NCI-H460 (cell line): ENCODE measurements at regions not wholly inside any gene's neighbourhood (a gene's known extent, or its start where the extent isn't known, plus 50 kb on each side); places are given as distances from the start of the nearest gene placed in this dataset.
"Not testable (repeated sequence)": the region's sequence is repeated elsewhere in the genome, so short reads cannot be mapped to it uniquely, and the experiment has no call there.

Source experiments
- DNase-seq: peaks from one replicate; pipeline ENCODE4 v3.0.0-alpha.2; 2016; ENCODE audit warnings: low read depth; ENCODE audit errors: extremely low read depth

- DNase-seq, result no peak
These were observed 433.3 kb upstream of the ID2 start for GRCh38 chr2:8248623-8248957.

GRCh38 chr2:8249141-8249540 lies 432.7 kb upstream of the ID2 start:
- no peak for DNase-seq

- DNase-seq, result no peak
These were observed 432.1 kb upstream of the ID2 start for GRCh38 chr2:8249769-8250168.

- DNase-seq, result not testable (repeated sequence)
These were observed 431.6 kb upstream of the ID2 start for GRCh38 chr2:8250290-8250689.

- DNase-seq, result no peak
These were observed 430.6 kb upstream of the ID2 start for GRCh38 chr2:8251291-8251690.

- DNase-seq, result no peak
These were observed 430.0 kb upstream of the ID2 start for GRCh38 chr2:8251856-8252255.

- no peak for DNase-seq
These were observed 428.7 kb upstream of the ID2 start for GRCh38 chr2:8252997-8253694.

- no peak for DNase-seq
These were observed 428.1 kb upstream of the ID2 start for GRCh38 chr2:8253781-8254180.

- not testable (repeated sequence) for DNase-seq
These were observed 427.6 kb upstream of the ID2 start for GRCh38 chr2:8254214-8254613.

- DNase-seq, result no peak
These were observed 426.9 kb upstream of the ID2 start for GRCh38 chr2:8254791-8255447.

GRCh38 chr2:8255448-8255800 lies 426.4 kb upstream of the ID2 start:
- DNase-seq, result no peak

- no peak for DNase-seq
These were observed 425.0 kb upstream of the ID2 start for GRCh38 chr2:8256905-8257304.

- DNase-seq, result no peak
These were observed 424.4 kb upstream of the ID2 start for GRCh38 chr2:8257502-8257901.

- DNase-seq, result no peak
These were observed 423.4 kb upstream of the ID2 start for GRCh38 chr2:8258406-8258805.

- DNase-seq, result no peak
These were observed 422.6 kb upstream of the ID2 start for GRCh38 chr2:8259106-8259840.

- no peak for DNase-seq
These were observed 422.0 kb upstream of the ID2 start for GRCh38 chr2:8259841-8260178.

- no peak for DNase-seq
These were observed 421.6 kb upstream of the ID2 start for GRCh38 chr2:8260213-8260612.

- no peak for DNase-seq
These were observed 418.0 kb upstream of the ID2 start for GRCh38 chr2:8263901-8264300.

- no peak for DNase-seq
These were observed 416.9 kb upstream of the ID2 start for GRCh38 chr2:8264981-8265380.

- DNase-seq, result no peak
These were observed 416.2 kb upstream of the ID2 start for GRCh38 chr2:8265476-8266226.

GRCh38 chr2:8266563-8266962 lies 415.3 kb upstream of the ID2 start:
- no peak for DNase-seq

- no peak for DNase-seq
These were observed 414.8 kb upstream of the ID2 start for GRCh38 chr2:8267048-8267447.
